RWPE2 (cell line): ENCODE measurements at regions not wholly inside any gene's neighbourhood (a gene's known extent, or its start where the extent isn't known, plus 50 kb on each side); places are given as distances from the start of the nearest gene placed in this dataset.

Experiments used
- ATAC-seq: fragments of 200-7000 bp; cut with Tn5 transposase; 3 replicates; pipeline ENCODE4 v1.9.1; 2021; ENCODE audit warnings: low read depth
- DNase-seq: peaks from one replicate; pipeline ENCODE4 v3.0.0-alpha.2; 2020; ENCODE audit warnings: low spot score
- H3K27ac ChIP-seq: fragments of 450-650 bp; 2 replicates; pipeline ENCODE4 v1.5.1; 2017; ENCODE audit warnings: mild to moderate bottlenecking; ENCODE audit not compliant: poor library complexity, severe bottlenecking
- H3K27me3 ChIP-seq: fragments of 250-450 bp; sonication (Bioruptor Pico); 2 replicates; pipeline ENCODE4 v1.5.1; 2021; ENCODE audit warnings: mild to moderate bottlenecking, moderate library complexity; ENCODE audit not compliant: insufficient read depth, poor library complexity, severe bottlenecking
- H3K36me3 ChIP-seq: fragments of 250-450 bp; sonication (Bioruptor Pico); 2 replicates; pipeline ENCODE4 v1.5.1; 2020; ENCODE audit warnings: low read depth, mild to moderate bottlenecking, moderate library complexity
- H3K4me1 ChIP-seq: fragments of 250-450 bp; sonication (Bioruptor Pico); 2 replicates; pipeline ENCODE4 v1.5.1; 2021; ENCODE audit warnings: mild to moderate bottlenecking, moderate library complexity; ENCODE audit not compliant: insufficient read depth, poor library complexity, severe bottlenecking
- H3K4me3 ChIP-seq: fragments of 250-450 bp; sonication (Bioruptor Pico); 2 replicates; pipeline ENCODE4 v1.5.1; 2021; ENCODE audit warnings: mild to moderate bottlenecking, moderate library complexity; ENCODE audit not compliant: severe bottlenecking
- H3K9me3 ChIP-seq: fragments of 250-450 bp; sonication (Bioruptor Pico); 2 replicates; pipeline ENCODE4 v1.5.1; 2021; ENCODE audit warnings: mild to moderate bottlenecking, moderate library complexity; ENCODE audit not compliant: severe bottlenecking
- CTCF ChIP-seq: fragments of 450-650 bp; IDR thresholded peaks from one replicate; pipeline ENCODE4 v1.5.1; 2017; ENCODE audit warnings: mild to moderate bottlenecking, moderate library complexity; ENCODE audit not compliant: poor library complexity, severe bottlenecking

DNA sequence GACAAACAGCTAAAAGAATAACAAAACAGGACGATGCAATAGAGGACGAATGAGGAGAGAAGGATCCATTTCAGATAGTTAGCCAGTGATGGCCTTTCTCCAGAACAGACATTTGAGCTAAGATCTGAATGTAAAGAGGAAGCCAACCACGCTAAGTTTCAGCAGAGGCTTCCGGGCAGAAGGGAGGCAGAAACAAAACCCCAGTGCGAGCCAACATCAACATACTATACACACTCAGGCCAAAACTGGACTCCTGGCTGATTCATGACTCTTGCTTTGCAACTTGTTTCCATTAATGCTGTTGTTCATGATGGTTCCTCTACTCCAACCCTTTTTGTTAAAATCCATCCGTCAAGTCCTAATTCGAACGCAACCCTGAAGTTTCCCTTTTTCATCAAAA lies 730.3 kb downstream of the TRIML1 start:
- no peaks in the 10 kb centered on the region for H3K36me3 ChIP-seq
- DNase-seq (no peak), ATAC-seq (no peak)
- H3K4me3 ChIP-seq: no peak overlapping the region
- H3K9me3 ChIP-seq: no peaks in the 10 kb centered on the region
- no peaks in the 10 kb centered on the region for H3K4me1 ChIP-seq
- no peaks in the 10 kb centered on the region for H3K27me3 ChIP-seq
- no peak for TF ChIP-seq CTCF
- H3K27ac ChIP-seq: no peak overlapping the region

- Histone ChIP-seq H3K4me3 (no peak overlapping the region), H3K27ac (no peak overlapping the region), H3K27me3 (no peaks in the 10 kb centered on the region), H3K9me3 (no peaks in the 10 kb centered on the region), H3K4me1 (no peaks in the 10 kb centered on the region), H3K36me3 (no peaks in the 10 kb centered on the region)
- DNase-seq (no peak), ATAC-seq (no peak)
- TF ChIP-seq CTCF: no peak
These were observed 733.6 kb downstream of the TRIML1 start for GRCh38 chr4:188872809-188873208.

- ATAC-seq (no peak), DNase-seq (no peak)
- no peaks in the 10 kb centered on the region for H3K27me3 ChIP-seq
- H3K4me1 ChIP-seq: no peaks in the 10 kb centered on the region
- H3K4me3 ChIP-seq: no peak overlapping the region
- no peak for TF ChIP-seq CTCF
- no peaks in the 10 kb centered on the region for H3K36me3 ChIP-seq
- H3K9me3 ChIP-seq: no peaks in the 10 kb centered on the region
- no peak overlapping the region for H3K27ac ChIP-seq
These were observed 737.6 kb downstream of the TRIML1 start for GRCh38 chr4:188876881-188877280.

DNA sequence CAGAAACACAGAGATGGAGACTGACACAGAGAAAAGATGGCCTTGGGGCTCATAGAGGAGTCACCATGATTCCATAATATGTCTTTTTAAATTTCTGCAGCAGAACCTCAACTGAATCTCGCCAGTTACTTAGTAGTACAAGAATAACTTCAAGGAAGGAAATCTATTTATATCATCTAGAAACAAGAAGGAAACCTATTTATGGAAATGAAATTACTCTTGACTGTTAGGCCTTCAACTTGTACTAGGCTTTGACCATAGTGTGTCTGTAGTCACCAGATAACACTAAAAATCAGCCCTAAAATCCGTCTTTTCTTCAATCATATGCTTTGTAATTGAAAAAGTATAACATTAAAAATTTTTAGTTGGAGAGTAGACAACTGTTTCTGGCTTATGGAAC lies 740.4 kb downstream of the TRIML1 start:
- Histone ChIP-seq H3K36me3 (no peaks in the 10 kb centered on the region), H3K27me3 (no peaks in the 10 kb centered on the region), H3K9me3 (no peaks in the 10 kb centered on the region), H3K4me3 (no peak overlapping the region), H3K4me1 (no peaks in the 10 kb centered on the region), H3K27ac (no peak overlapping the region)
- DNase-seq (no peak), ATAC-seq (no peak)
- no peak for TF ChIP-seq CTCF

DNA sequence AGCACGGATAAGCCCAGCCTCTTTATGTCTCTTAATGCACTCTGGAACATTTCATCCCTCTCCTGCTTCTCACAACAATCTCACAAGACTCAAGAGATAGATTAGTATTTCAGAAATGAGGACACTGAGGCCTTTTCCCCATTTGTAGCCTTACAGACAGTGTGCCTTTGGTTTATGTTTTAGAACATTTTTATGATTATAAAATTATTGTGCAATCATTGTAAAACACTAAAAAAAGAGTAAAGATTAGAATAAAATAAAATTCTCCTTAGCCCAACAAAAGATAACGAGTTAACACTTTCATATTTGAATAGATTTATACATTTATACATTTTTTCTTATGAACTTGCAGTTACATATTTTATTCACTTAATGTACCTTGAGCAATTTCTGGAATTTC lies 748.7 kb downstream of the TRIML1 start:
- H3K4me1 ChIP-seq: no peaks in the 10 kb centered on the region
- H3K36me3 ChIP-seq: no peaks in the 10 kb centered on the region
- no peak for ATAC-seq
- no peak for TF ChIP-seq CTCF
- no peaks in the 10 kb centered on the region for H3K9me3 ChIP-seq
- no peak overlapping the region for H3K4me3 ChIP-seq
- H3K27me3 ChIP-seq: no peaks in the 10 kb centered on the region
- no peak for DNase-seq
- no peak overlapping the region for H3K27ac ChIP-seq
